Liver (tissue), 8 donors: ENCODE measurements at regions not wholly inside any gene's neighbourhood (a gene's known extent, or its start where the extent isn't known, plus 50 kb on each side); places are given as distances from the start of the nearest gene placed in this dataset.

Experiments used
- DNase-seq: peaks from one replicate; pipeline ENCODE4 v3.0.0-alpha.2; 2017; ENCODE audit warnings: low spot score
- H3K27ac ChIP-seq, 2 donors: one replicate each; pipeline ENCODE4 v1.7.0; 2013; ENCODE audit warnings: inconsistent platforms in 2 of 2, low read length in 2 of 2, control low read depth in 1 of 2, low read depth in 1 of 2, mild to moderate bottlenecking in 1 of 2
- H3K27me3 ChIP-seq, 4 donors: one replicate each; pipeline versions ENCODE4 v1.6.1 to v1.7.0; 2013; ENCODE audit warnings: low read length in 3 of 4, inconsistent platforms in 1 of 4, mild to moderate bottlenecking in 1 of 4, moderate library complexity in 1 of 4; ENCODE audit not compliant: control insufficient read depth in 4 of 4, insufficient read depth in 4 of 4
- H3K36me3 ChIP-seq, 4 donors: one replicate each; pipeline versions ENCODE4 v1.6.1 to v1.7.0; 2013; ENCODE audit warnings: low read length in 3 of 4, mild to moderate bottlenecking in 3 of 4, low read depth in 1 of 4, moderate library complexity in 1 of 4; ENCODE audit not compliant: control insufficient read depth in 4 of 4, insufficient read depth in 3 of 4
- H3K4me1 ChIP-seq, 4 donors: one replicate each; pipeline versions ENCODE4 v1.6.1 to v1.7.0; 2013; ENCODE audit warnings: low read length in 3 of 4, mild to moderate bottlenecking in 3 of 4, moderate library complexity in 1 of 4; ENCODE audit not compliant: control insufficient read depth in 4 of 4, insufficient read depth in 4 of 4
- H3K4me3 ChIP-seq, 3 donors: one replicate each; pipeline versions ENCODE4 v1.6.1 to v1.7.0; 2013; ENCODE audit warnings: low read length in 3 of 3, control low read depth in 1 of 3, low read depth in 1 of 3, mild to moderate bottlenecking in 1 of 3
- H3K9ac ChIP-seq, 2 donors: one replicate each; pipeline ENCODE4 v1.7.0; 2013; ENCODE audit warnings: low read length in 2 of 2, mild to moderate bottlenecking in 2 of 2, moderate library complexity in 2 of 2, control low read depth in 1 of 2, low read depth in 1 of 2
- H3K9me3 ChIP-seq, 4 donors: one replicate each; pipeline versions ENCODE4 v1.6.1 to v1.7.0; 2013; ENCODE audit warnings: low read length in 3 of 4; ENCODE audit not compliant: control insufficient read depth in 4 of 4
- EGR1 ChIP-seq, 2 donors: IDR thresholded peaks; 2 replicates each; pipeline ENCODE4 v1.6.1; 2016 to 2018; ENCODE audit warnings: antibody characterized with exemption in 2 of 2, low read depth in 2 of 2
- FOXA1 ChIP-seq: IDR thresholded peaks from 2 replicates; pipeline ENCODE4 v1.6.1; 2016; ENCODE audit warnings: antibody characterized with exemption
- FOXA2 ChIP-seq: IDR thresholded peaks from 2 replicates; pipeline ENCODE4 v1.6.1; 2016; ENCODE audit warnings: antibody characterized with exemption
- GABPA ChIP-seq, 2 donors: IDR thresholded peaks in 1 of 2; conservative IDR thresholded peaks in 1 of 2; 2 replicates each; pipeline ENCODE4 v1.6.1; 2016; ENCODE audit warnings: antibody characterized with exemption in 2 of 2, mild to moderate bottlenecking in 1 of 2, moderate library complexity in 1 of 2
- HNF4A ChIP-seq, 2 donors: conservative IDR thresholded peaks; 2 replicates each; pipeline ENCODE4 v1.6.1; 2016; ENCODE audit warnings: antibody characterized with exemption in 2 of 2, mild to moderate bottlenecking in 2 of 2
- HNF4G ChIP-seq: IDR thresholded peaks from 2 replicates; pipeline ENCODE4 v1.6.1; 2016; ENCODE audit warnings: antibody characterized with exemption
- JUND ChIP-seq, 2 donors: IDR thresholded peaks; 2 replicates each; pipeline ENCODE4 v1.6.1; 2016; ENCODE audit warnings: antibody characterized with exemption in 2 of 2
- NR2F2 ChIP-seq: IDR thresholded peaks from 2 replicates; pipeline ENCODE4 v1.6.1; 2016; ENCODE audit warnings: antibody characterized with exemption
- RAD21 ChIP-seq, 2 donors: IDR thresholded peaks; 2 replicates each; pipeline ENCODE4 v1.6.1; 2016; ENCODE audit warnings: antibody characterized with exemption in 2 of 2, mild to moderate bottlenecking in 2 of 2
- RXRA ChIP-seq, 2 donors: IDR thresholded peaks; 2 replicates each; pipeline ENCODE4 v1.6.1; 2017 to 2018; ENCODE audit warnings: antibody characterized with exemption in 2 of 2, mild to moderate bottlenecking in 1 of 2
- SP1 ChIP-seq: IDR thresholded peaks from 2 replicates; pipeline ENCODE4 v1.6.1; 2018; ENCODE audit warnings: antibody characterized with exemption, mild to moderate bottlenecking
- TAF1 ChIP-seq: conservative IDR thresholded peaks from 2 replicates; pipeline ENCODE4 v1.6.1; 2016; ENCODE audit warnings: antibody characterized with exemption, mild to moderate bottlenecking
- YY1 ChIP-seq: IDR thresholded peaks from 2 replicates; pipeline ENCODE4 v1.6.1; 2016; ENCODE audit warnings: antibody characterized with exemption, mild to moderate bottlenecking
- WGBS: extraction: QIAGEN DNeasy Blood & Tissue Kit; methylation state at CpG from one replicate; pipeline ENCODE4 v1.1.7; 2013; 5-methylcytosine and 5-hydroxymethylcytosine counted together
- TF ChIP-seq, protein P1 (sequence below): IDR thresholded peaks from 2 replicates; pipeline ENCODE4 v1.6.1; 2016; ENCODE audit warnings: antibody characterized with exemption
- TF ChIP-seq, protein P2 (sequence below): IDR thresholded peaks from 2 replicates; pipeline ENCODE4 v1.6.1; 2016; ENCODE audit warnings: antibody characterized with exemption
- TF ChIP-seq, protein P3 (sequence below): fragments of 150-350 bp; IDR thresholded peaks from 2 replicates; pipeline ENCODE4 v1.5.1; 2017; ENCODE audit warnings: improper control_type of control experiment, low read depth, low read length; ENCODE audit not compliant: missing input control
- TF ChIP-seq, protein P4 (sequence below): IDR thresholded peaks from 2 replicates; pipeline ENCODE4 v1.6.1; 2016; ENCODE audit warnings: antibody characterized with exemption, mild to moderate bottlenecking
- TF ChIP-seq, protein P5 (sequence below): IDR thresholded peaks from 2 replicates; pipeline ENCODE4 v1.6.1; 2016; ENCODE audit warnings: antibody characterized with exemption
- donor health status: healthy.
- donor health status: healthy.
- donor health status: healthy.
- donor health status: healthy.
- donor health status: healthy.

DNA sequence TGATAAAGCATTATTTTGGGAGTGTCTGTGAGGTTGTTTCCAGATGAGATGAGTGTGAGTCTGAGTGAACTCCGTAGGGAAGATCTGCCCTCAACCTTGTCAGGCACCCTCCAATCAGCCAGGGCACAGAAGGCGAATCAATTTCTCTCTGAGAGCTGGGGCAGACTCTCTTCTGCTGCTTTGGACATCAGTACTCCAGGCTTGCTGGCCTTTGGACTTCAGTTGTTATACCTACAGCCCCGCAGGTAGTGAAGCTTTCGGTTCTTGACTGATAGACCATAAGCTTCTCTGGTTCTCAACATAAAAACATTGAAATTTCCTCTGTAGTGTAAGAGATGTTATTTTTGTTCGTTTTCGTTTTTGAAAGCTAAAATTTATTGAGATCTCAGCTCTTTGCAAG lies 71.4 kb downstream of the MAFB start:
- Histone ChIP-seq H3K4me3 (no peak overlapping the region), H3K36me3 (no peaks in the 10 kb centered on the region), H3K9me3 (no peaks in the 10 kb centered on the region), H3K27ac (no peak overlapping the region), H3K27me3 (no peaks in the 10 kb centered on the region), H3K9ac (no peak overlapping the region), H3K4me1 (peaks cover 0 to 6% (median 0%) of the 10 kb centered on the region in 4 donors)
- TF ChIP-seq FOXA1 = no peak
- TF ChIP-seq YY1 = no peak
- TF ChIP-seq, protein P1, sequence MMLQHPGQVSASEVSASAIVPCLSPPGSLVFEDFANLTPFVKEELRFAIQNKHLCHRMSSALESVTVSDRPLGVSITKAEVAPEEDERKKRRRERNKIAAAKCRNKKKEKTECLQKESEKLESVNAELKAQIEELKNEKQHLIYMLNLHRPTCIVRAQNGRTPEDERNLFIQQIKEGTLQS = no peak
- TF ChIP-seq, protein P2, sequence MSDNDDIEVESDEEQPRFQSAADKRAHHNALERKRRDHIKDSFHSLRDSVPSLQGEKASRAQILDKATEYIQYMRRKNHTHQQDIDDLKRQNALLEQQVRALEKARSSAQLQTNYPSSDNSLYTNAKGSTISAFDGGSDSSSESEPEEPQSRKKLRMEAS = no peak
- peak; percentile 59 to 86 for TF ChIP-seq HNF4A (conservative IDR thresholded peaks at IDR 0.05)
- TF ChIP-seq GABPA (IDR thresholded peaks at IDR 0.05 in 1 of 2, conservative IDR thresholded peaks at IDR 0.05 in 1 of 2) = no peak
- TF ChIP-seq SP1 = peak; percentile 46
- TF ChIP-seq FOXA2 = no peak
- TF ChIP-seq, protein P3, sequence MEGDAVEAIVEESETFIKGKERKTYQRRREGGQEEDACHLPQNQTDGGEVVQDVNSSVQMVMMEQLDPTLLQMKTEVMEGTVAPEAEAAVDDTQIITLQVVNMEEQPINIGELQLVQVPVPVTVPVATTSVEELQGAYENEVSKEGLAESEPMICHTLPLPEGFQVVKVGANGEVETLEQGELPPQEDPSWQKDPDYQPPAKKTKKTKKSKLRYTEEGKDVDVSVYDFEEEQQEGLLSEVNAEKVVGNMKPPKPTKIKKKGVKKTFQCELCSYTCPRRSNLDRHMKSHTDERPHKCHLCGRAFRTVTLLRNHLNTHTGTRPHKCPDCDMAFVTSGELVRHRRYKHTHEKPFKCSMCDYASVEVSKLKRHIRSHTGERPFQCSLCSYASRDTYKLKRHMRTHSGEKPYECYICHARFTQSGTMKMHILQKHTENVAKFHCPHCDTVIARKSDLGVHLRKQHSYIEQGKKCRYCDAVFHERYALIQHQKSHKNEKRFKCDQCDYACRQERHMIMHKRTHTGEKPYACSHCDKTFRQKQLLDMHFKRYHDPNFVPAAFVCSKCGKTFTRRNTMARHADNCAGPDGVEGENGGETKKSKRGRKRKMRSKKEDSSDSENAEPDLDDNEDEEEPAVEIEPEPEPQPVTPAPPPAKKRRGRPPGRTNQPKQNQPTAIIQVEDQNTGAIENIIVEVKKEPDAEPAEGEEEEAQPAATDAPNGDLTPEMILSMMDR = no peak
- TF ChIP-seq, protein P4, sequence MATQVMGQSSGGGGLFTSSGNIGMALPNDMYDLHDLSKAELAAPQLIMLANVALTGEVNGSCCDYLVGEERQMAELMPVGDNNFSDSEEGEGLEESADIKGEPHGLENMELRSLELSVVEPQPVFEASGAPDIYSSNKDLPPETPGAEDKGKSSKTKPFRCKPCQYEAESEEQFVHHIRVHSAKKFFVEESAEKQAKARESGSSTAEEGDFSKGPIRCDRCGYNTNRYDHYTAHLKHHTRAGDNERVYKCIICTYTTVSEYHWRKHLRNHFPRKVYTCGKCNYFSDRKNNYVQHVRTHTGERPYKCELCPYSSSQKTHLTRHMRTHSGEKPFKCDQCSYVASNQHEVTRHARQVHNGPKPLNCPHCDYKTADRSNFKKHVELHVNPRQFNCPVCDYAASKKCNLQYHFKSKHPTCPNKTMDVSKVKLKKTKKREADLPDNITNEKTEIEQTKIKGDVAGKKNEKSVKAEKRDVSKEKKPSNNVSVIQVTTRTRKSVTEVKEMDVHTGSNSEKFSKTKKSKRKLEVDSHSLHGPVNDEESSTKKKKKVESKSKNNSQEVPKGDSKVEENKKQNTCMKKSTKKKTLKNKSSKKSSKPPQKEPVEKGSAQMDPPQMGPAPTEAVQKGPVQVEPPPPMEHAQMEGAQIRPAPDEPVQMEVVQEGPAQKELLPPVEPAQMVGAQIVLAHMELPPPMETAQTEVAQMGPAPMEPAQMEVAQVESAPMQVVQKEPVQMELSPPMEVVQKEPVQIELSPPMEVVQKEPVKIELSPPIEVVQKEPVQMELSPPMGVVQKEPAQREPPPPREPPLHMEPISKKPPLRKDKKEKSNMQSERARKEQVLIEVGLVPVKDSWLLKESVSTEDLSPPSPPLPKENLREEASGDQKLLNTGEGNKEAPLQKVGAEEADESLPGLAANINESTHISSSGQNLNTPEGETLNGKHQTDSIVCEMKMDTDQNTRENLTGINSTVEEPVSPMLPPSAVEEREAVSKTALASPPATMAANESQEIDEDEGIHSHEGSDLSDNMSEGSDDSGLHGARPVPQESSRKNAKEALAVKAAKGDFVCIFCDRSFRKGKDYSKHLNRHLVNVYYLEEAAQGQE = no peak
- no peak for TF ChIP-seq NR2F2
- TF ChIP-seq, protein P5, sequence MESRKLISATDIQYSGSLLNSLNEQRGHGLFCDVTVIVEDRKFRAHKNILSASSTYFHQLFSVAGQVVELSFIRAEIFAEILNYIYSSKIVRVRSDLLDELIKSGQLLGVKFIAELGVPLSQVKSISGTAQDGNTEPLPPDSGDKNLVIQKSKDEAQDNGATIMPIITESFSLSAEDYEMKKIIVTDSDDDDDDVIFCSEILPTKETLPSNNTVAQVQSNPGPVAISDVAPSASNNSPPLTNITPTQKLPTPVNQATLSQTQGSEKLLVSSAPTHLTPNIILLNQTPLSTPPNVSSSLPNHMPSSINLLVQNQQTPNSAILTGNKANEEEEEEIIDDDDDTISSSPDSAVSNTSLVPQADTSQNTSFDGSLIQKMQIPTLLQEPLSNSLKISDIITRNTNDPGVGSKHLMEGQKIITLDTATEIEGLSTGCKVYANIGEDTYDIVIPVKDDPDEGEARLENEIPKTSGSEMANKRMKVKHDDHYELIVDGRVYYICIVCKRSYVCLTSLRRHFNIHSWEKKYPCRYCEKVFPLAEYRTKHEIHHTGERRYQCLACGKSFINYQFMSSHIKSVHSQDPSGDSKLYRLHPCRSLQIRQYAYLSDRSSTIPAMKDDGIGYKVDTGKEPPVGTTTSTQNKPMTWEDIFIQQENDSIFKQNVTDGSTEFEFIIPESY = no peak
- no peak for TF ChIP-seq RXRA (IDR thresholded peaks at IDR 0.05)
- TF ChIP-seq RAD21 (IDR thresholded peaks at IDR 0.05) = peak in 1 of 2 donors; percentile 36
- no peak for TF ChIP-seq EGR1 (IDR thresholded peaks at IDR 0.05; ENCODE audit: low read depth in 2 of 2)
- TF ChIP-seq TAF1 = no peak
- no peak for TF ChIP-seq JUND (IDR thresholded peaks at IDR 0.05)
- peak; percentile 51 for TF ChIP-seq HNF4G
- 48% methylated on average over 6 of the region's 6 CpGs for WGBS
- peak; percentile 29 for DNase-seq
